Parathyroid adenoma (tissue), 2 donors: ENCODE measurements at regions not wholly inside any gene's neighbourhood (a gene's known extent, or its start where the extent isn't known, plus 50 kb on each side); places are given as distances from the start of the nearest gene placed in this dataset.

Source experiments
- H2AFZ ChIP-seq: fragments of 300-600 bp; sonication (generic); one replicate; pipeline ENCODE4 v1.7.0; 2017; ENCODE audit warnings: antibody characterized with exemption, mild to moderate bottlenecking
- H3K27ac ChIP-seq: fragments of 300-600 bp; sonication (generic); one replicate; pipeline ENCODE4 v1.7.0; 2017
- H3K27me3 ChIP-seq: fragments of 300-600 bp; sonication (generic); one replicate; pipeline ENCODE4 v1.7.0; 2017; ENCODE audit warnings: low read length; ENCODE audit not compliant: control insufficient read depth, insufficient read depth
- H3K36me3 ChIP-seq: fragments of 300-600 bp; sonication (generic); one replicate; pipeline ENCODE4 v1.7.0; 2017; ENCODE audit warnings: low read length; ENCODE audit not compliant: control insufficient read depth, insufficient read depth
- H3K4me1 ChIP-seq: fragments of 300-600 bp; sonication (generic); one replicate; pipeline ENCODE4 v1.7.0; 2017; ENCODE audit warnings: control low read depth
- H3K4me2 ChIP-seq: fragments of 300-600 bp; sonication (generic); one replicate; pipeline ENCODE4 v1.7.0; 2017; ENCODE audit warnings: low read length
- H3K4me3 ChIP-seq: fragments of 300-600 bp; sonication (generic); one replicate; pipeline ENCODE4 v1.7.0; 2017; ENCODE audit warnings: low read depth, low read length
- H3K79me2 ChIP-seq: fragments of 300-600 bp; sonication (generic); one replicate; pipeline ENCODE4 v1.7.0; 2017; ENCODE audit warnings: control low read depth
- H3K9ac ChIP-seq: fragments of 300-600 bp; sonication (generic); one replicate; pipeline ENCODE4 v1.7.0; 2017; ENCODE audit warnings: mild to moderate bottlenecking
- H3K9me3 ChIP-seq: fragments of 300-600 bp; sonication (generic); one replicate; pipeline ENCODE4 v1.7.0; 2017; ENCODE audit warnings: low read length; ENCODE audit not compliant: control insufficient read depth
- TF ChIP-seq, protein P1 (sequence below): fragments of 300-600 bp; sonication (generic); IDR thresholded peaks from one replicate; pipeline ENCODE4 v1.7.0; 2017; ENCODE audit warnings: antibody characterized with exemption, mild to moderate bottlenecking
- donor health status: primary hyperparathyroidism.

GRCh38 chr5:105840800-105841199, 1829.9 kb downstream of the EFNA5 start:
- H3K9ac ChIP-seq: no peak overlapping the region
- TF ChIP-seq, protein P1, sequence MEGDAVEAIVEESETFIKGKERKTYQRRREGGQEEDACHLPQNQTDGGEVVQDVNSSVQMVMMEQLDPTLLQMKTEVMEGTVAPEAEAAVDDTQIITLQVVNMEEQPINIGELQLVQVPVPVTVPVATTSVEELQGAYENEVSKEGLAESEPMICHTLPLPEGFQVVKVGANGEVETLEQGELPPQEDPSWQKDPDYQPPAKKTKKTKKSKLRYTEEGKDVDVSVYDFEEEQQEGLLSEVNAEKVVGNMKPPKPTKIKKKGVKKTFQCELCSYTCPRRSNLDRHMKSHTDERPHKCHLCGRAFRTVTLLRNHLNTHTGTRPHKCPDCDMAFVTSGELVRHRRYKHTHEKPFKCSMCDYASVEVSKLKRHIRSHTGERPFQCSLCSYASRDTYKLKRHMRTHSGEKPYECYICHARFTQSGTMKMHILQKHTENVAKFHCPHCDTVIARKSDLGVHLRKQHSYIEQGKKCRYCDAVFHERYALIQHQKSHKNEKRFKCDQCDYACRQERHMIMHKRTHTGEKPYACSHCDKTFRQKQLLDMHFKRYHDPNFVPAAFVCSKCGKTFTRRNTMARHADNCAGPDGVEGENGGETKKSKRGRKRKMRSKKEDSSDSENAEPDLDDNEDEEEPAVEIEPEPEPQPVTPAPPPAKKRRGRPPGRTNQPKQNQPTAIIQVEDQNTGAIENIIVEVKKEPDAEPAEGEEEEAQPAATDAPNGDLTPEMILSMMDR: no peak
- no peaks in the 10 kb centered on the region for H3K27me3 ChIP-seq
- no peak overlapping the region for H3K4me3 ChIP-seq
- H3K4me2 ChIP-seq: no peak overlapping the region
- no peak overlapping the region for H2AFZ ChIP-seq
- no peak overlapping the region for H3K27ac ChIP-seq
- H3K36me3 ChIP-seq: no peaks in the 10 kb centered on the region
- H3K79me2 ChIP-seq: no peaks in the 10 kb centered on the region
- no peaks in the 10 kb centered on the region for H3K9me3 ChIP-seq
- H3K4me1 ChIP-seq: no peaks in the 10 kb centered on the region

- TF ChIP-seq, protein P1: no peak
These were observed 1833.8 kb downstream of the EFNA5 start for GRCh38 chr5:105836887-105837286.

DNA sequence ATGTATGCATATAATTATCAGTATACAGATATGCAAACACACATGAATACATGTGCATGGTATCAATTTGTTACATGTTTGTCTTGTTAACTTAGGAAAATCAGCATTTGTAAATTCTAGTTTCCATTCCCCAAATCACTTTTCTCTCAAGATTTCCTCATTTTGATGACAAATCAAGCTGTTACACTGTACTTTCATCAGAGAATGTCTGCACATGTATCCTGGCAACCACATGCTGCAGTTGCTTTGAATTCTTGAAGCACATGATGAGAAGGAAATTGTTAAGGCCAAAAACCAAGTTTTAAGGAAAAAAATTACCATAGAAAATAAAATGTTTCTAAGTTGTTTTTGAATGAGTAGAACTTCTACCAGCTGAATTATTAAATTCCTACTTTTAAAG, 1834.5 kb downstream of the EFNA5 start:
- no peak overlapping the region for H3K9ac ChIP-seq
- no peak overlapping the region for H3K4me2 ChIP-seq
- no peaks in the 10 kb centered on the region for H3K4me1 ChIP-seq
- no peaks in the 10 kb centered on the region for H3K36me3 ChIP-seq
- no peaks in the 10 kb centered on the region for H3K79me2 ChIP-seq
- H3K27me3 ChIP-seq: no peaks in the 10 kb centered on the region
- H2AFZ ChIP-seq: no peak overlapping the region
- H3K4me3 ChIP-seq: no peak overlapping the region
- TF ChIP-seq, protein P1: no peak
- no peaks in the 10 kb centered on the region for H3K9me3 ChIP-seq
- H3K27ac ChIP-seq: no peak overlapping the region

More at GRCh38 chr5:105836887-105837286, 1833.8 kb downstream of the EFNA5 start:
- no peaks in the 10 kb centered on the region for H3K4me1 ChIP-seq
- H3K27ac ChIP-seq: no peak overlapping the region
- no peak overlapping the region for H3K4me3 ChIP-seq
- no peaks in the 10 kb centered on the region for H3K36me3 ChIP-seq
- H2AFZ ChIP-seq: no peak overlapping the region
- no peak overlapping the region for H3K4me2 ChIP-seq
- H3K27me3 ChIP-seq: no peaks in the 10 kb centered on the region
- no peaks in the 10 kb centered on the region for H3K9me3 ChIP-seq
- no peak overlapping the region for H3K9ac ChIP-seq
- no peaks in the 10 kb centered on the region for H3K79me2 ChIP-seq

- Histone ChIP-seq H3K27me3 (no peaks in the 10 kb centered on the region), H3K4me3 (no peak overlapping the region), H3K9ac (no peak overlapping the region), H3K27ac (no peak overlapping the region), H3K4me1 (no peaks in the 10 kb centered on the region), H3K9me3 (no peaks in the 10 kb centered on the region), H2AFZ (no peak overlapping the region), H3K4me2 (no peak overlapping the region), H3K79me2 (no peaks in the 10 kb centered on the region), H3K36me3 (no peaks in the 10 kb centered on the region)
- TF ChIP-seq, protein P1: no peak
These were observed 1841.9 kb downstream of the EFNA5 start for GRCh38 chr5:105828821-105829220.

DNA sequence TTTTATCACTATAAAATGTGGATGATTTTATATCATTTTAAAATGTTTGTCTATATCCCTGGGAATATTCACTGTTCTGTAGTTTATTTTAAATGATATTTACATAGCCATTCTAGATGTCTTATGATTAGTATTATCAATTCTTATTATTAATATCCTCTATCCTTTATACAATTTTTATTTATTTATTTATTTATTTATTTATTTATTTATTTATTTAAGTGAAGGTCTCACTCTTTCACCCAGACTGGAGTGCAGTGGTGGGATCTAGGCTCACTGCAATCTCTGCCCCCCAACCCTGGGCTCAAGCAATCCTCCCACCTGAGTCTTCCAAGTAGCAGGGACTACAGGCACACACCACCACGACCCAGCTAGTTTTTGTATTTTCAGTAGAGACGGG, 1848.9 kb downstream of the EFNA5 start:
- Histone ChIP-seq H3K27me3 (no peaks in the 10 kb centered on the region), H3K36me3 (no peaks in the 10 kb centered on the region), H3K4me3 (no peak overlapping the region), H3K9ac (no peak overlapping the region), H3K4me1 (no peaks in the 10 kb centered on the region), H2AFZ (no peak overlapping the region), H3K27ac (no peak overlapping the region), H3K79me2 (no peaks in the 10 kb centered on the region), H3K4me2 (no peak overlapping the region), H3K9me3 (no peaks in the 10 kb centered on the region)
- TF ChIP-seq, protein P1: no peak
